Stomach (tissue), 8 donors: ENCODE measurements at regions not wholly inside any gene's neighbourhood (a gene's known extent, or its start where the extent isn't known, plus 50 kb on each side); places are given as distances from the start of the nearest gene placed in this dataset.

Source experiments
- DNase-seq, 2 donors: peaks; one replicate each; pipeline versions ENCODE4 v3.0.0 to v3.0.0-alpha.2; 2013 to 2019
- H3K27ac ChIP-seq, 5 donors: fragments of 200-600 bp in 4 of 5; sonication (generic) in 4 of 5; one replicate each; pipeline ENCODE4 v1.5.1; 2013 to 2019; ENCODE audit warnings: mild to moderate bottlenecking in 1 of 5, moderate library complexity in 1 of 5
- H3K27me3 ChIP-seq, 3 donors: fragments of 200-600 bp; sonication (generic); one replicate each; pipeline ENCODE4 v1.5.1; 2017 to 2019; ENCODE audit warnings: mixed run types in 1 of 3
- H3K36me3 ChIP-seq, 4 donors: fragments of 200-600 bp; sonication (generic); 1 replicate in 3 of 4; 2 replicates in 1 of 4; pipeline ENCODE4 v1.5.1; 2016 to 2019
- H3K4me1 ChIP-seq, 4 donors: fragments of 200-600 bp; sonication (generic); one replicate each; pipeline ENCODE4 v1.5.1; 2016 to 2019
- H3K4me3 ChIP-seq, 4 donors: fragments of 200-600 bp; sonication (generic) in 3 of 4; one replicate each; pipeline ENCODE4 v1.5.1; 2016 to 2019; ENCODE audit warnings: mild to moderate bottlenecking in 1 of 4
- H3K9me3 ChIP-seq, 4 donors: fragments of 200-600 bp; sonication (generic); one replicate each; pipeline ENCODE4 v1.5.1; 2016 to 2019
- EP300 ChIP-seq: sonication (generic); formaldehyde crosslinking; IDR thresholded peaks from one replicate; pipeline ENCODE4 v1.6.1; 2017; ENCODE audit warnings: antibody characterized with exemption
- POLR2A ChIP-seq, 4 donors: fragments of 450-650 bp; IDR thresholded peaks; one replicate each; pipeline ENCODE4 v1.6.1; 2016; ENCODE audit warnings: antibody characterized with exemption in 4 of 4, control low read depth in 2 of 4, mild to moderate bottlenecking in 1 of 4, moderate library complexity in 1 of 4
- POLR2AphosphoS5 ChIP-seq, 3 donors: sonication (generic); formaldehyde crosslinking; IDR thresholded peaks; one replicate each; pipeline ENCODE4 v1.6.1; 2016; ENCODE audit warnings: antibody characterized with exemption in 3 of 3
- WGBS, 5 donors: extraction: QIAGEN DNeasy Blood & Tissue Kit in 3 of 5; methylation state at CpG; one replicate each; pipeline versions ENCODE4 v1.1.5 to v1.1.7; 2013 to 2018; 5-methylcytosine and 5-hydroxymethylcytosine counted together
- intact Hi-C: fragments of 100-400 bp; cut with DNase I; formaldehyde crosslinking; loops from one replicate; pipeline ENCODE4 v1.15.1; 2023; ENCODE audit warnings: low total_unique reads
- TF ChIP-seq, protein P1 (sequence below), 7 experiments: fragments of 450-650 bp in 4 of 7; fragments of 200-600 bp in 3 of 7; sonication (generic) in 3 of 7; IDR thresholded peaks; one replicate each; pipeline ENCODE4 v1.5.1; 2016 to 2019; ENCODE audit warnings: antibody characterized with exemption in 7 of 7, control low read depth in 2 of 7, mild to moderate bottlenecking in 1 of 7
- donor health status: healthy with polysubstance abuse.
- donor health status: Bipolar disorder and iron deficiency.
- donor health status: healthy.

GRCh38 chr2:146503366-146503765 is 1341.5 kb upstream of the ACVR2A start:
- Histone ChIP-seq H3K27ac (no peak overlapping the region), H3K9me3 (no peaks in the 10 kb centered on the region), H3K4me1 (no peaks in the 10 kb centered on the region), H3K27me3 (no peaks in the 10 kb centered on the region), H3K36me3 (no peaks in the 10 kb centered on the region), H3K4me3 (no peak overlapping the region)
- peak in 1 of 2 donors; percentile 52 for DNase-seq
- WGBS, 5 donors = 54 to 86% (median 74%) methylated on average over 1 of the region's 1 CpG
- intact Hi-C loops = no loop called here
- TF ChIP-seq, protein P1, sequence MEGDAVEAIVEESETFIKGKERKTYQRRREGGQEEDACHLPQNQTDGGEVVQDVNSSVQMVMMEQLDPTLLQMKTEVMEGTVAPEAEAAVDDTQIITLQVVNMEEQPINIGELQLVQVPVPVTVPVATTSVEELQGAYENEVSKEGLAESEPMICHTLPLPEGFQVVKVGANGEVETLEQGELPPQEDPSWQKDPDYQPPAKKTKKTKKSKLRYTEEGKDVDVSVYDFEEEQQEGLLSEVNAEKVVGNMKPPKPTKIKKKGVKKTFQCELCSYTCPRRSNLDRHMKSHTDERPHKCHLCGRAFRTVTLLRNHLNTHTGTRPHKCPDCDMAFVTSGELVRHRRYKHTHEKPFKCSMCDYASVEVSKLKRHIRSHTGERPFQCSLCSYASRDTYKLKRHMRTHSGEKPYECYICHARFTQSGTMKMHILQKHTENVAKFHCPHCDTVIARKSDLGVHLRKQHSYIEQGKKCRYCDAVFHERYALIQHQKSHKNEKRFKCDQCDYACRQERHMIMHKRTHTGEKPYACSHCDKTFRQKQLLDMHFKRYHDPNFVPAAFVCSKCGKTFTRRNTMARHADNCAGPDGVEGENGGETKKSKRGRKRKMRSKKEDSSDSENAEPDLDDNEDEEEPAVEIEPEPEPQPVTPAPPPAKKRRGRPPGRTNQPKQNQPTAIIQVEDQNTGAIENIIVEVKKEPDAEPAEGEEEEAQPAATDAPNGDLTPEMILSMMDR (IDR thresholded peaks at IDR 0.05) = no peak
- TF ChIP-seq EP300 (no peak), POLR2AphosphoS5 (IDR thresholded peaks at IDR 0.05) (no peak), POLR2A (IDR thresholded peaks at IDR 0.05) (no peak)

DNA sequence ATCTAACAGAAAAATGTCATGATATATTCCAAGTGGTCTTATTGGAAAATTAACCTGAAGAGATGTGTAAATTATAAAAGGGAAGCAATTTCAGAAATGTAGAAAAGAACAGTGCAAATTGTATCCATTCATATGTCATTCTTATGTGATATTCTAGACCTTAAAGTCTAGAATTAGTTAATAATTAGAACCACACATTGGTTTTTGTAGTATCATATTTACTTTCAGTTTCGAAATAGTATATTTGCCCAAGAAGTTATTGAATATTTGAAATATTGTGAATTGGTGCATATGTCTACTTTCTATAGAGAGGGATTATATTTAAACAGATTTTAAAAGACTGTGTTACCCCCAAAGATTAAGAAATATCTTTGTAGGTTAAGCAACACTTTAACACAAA is 1348.6 kb upstream of the ACVR2A start:
- Histone ChIP-seq H3K4me3 (no peak overlapping the region), H3K36me3 (no peaks in the 10 kb centered on the region), H3K27me3 (no peaks in the 10 kb centered on the region), H3K27ac (no peak overlapping the region), H3K9me3 (peaks cover 0 to 11% (median 9%) of the 10 kb centered on the region in 4 donors), H3K4me1 (no peaks in the 10 kb centered on the region)
- 33 to 54% (median 51%) methylated on average over 1 of the region's 1 CpG for WGBS, 5 donors
- no peak for DNase-seq
- no peak for TF ChIP-seq POLR2AphosphoS5 (IDR thresholded peaks at IDR 0.05)
- TF ChIP-seq, protein P1 (IDR thresholded peaks at IDR 0.05) = no peak
- TF ChIP-seq EP300 = no peak
- no peak for TF ChIP-seq POLR2A (IDR thresholded peaks at IDR 0.05)
- intact Hi-C loops = no loop called here

- intact Hi-C loops = no loop called here
- H3K4me1 ChIP-seq = no peaks in the 10 kb centered on the region
- H3K9me3 ChIP-seq = peaks cover 0 to 9% (median 5%) of the 10 kb centered on the region in 4 donors
- H3K27ac ChIP-seq = no peak overlapping the region
- 91 to 97% (median 94%) methylated on average over 1 of the region's 1 CpG for WGBS, 5 donors
- no peak for DNase-seq
- no peak overlapping the region for H3K4me3 ChIP-seq
- no peaks in the 10 kb centered on the region for H3K27me3 ChIP-seq
- TF ChIP-seq POLR2AphosphoS5 (IDR thresholded peaks at IDR 0.05) (no peak), POLR2A (IDR thresholded peaks at IDR 0.05) (no peak), EP300 (no peak)
- TF ChIP-seq, protein P1 (IDR thresholded peaks at IDR 0.05) = no peak
- H3K36me3 ChIP-seq = no peaks in the 10 kb centered on the region
Measured at GRCh38 chr2:146489386-146489785, 1355.4 kb upstream of the ACVR2A start.

DNA sequence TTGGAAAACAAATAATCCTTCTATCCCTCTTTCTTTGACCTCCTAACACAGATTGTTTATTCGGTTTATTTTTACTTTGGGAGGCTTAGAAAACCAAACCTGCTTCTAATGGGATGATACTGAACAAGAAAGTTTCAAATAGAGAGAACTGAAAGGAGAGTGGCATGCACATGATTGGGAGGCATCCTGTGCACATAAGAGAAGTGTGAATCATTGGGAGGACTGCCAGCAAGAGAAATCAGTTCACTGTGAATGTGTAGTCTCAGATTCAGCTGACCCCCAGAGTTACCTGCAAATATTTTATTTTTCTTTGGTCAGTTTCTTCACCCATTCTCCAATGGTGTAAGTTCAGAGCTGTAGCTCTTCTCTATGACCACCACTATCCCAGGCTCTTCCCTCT is 1363.2 kb upstream of the ACVR2A start:
- no peak for DNase-seq
- Histone ChIP-seq H3K27me3 (no peaks in the 10 kb centered on the region), H3K4me1 (no peaks in the 10 kb centered on the region), H3K27ac (no peak overlapping the region), H3K4me3 (no peak overlapping the region), H3K9me3 (no peaks in the 10 kb centered on the region), H3K36me3 (no peaks in the 10 kb centered on the region)
- no peak for TF ChIP-seq POLR2A (IDR thresholded peaks at IDR 0.05)
- TF ChIP-seq, protein P1 (IDR thresholded peaks at IDR 0.05) = no peak
- no peak for TF ChIP-seq EP300
- no peak for TF ChIP-seq POLR2AphosphoS5 (IDR thresholded peaks at IDR 0.05)
- WGBS, 5 donors = 79 to 89% (median 82%) methylated on average over 1 of the region's 1 CpG
- intact Hi-C loops = no loop called here
